GF-D8 (cell line): ENCODE measurements at regions not wholly inside any gene's neighbourhood (a gene's known extent, or its start where the extent isn't known, plus 50 kb on each side); places are given as distances from the start of the nearest gene placed in this dataset.
"Not testable (repeated sequence)": the region's sequence is repeated elsewhere in the genome, so short reads cannot be mapped to it uniquely, and the experiment has no call there.

Experiments used
- DNase-seq: peaks from one replicate; lab custom pipeline; 2025; lab: John Stamatoyannopoulos, UW

DNA sequence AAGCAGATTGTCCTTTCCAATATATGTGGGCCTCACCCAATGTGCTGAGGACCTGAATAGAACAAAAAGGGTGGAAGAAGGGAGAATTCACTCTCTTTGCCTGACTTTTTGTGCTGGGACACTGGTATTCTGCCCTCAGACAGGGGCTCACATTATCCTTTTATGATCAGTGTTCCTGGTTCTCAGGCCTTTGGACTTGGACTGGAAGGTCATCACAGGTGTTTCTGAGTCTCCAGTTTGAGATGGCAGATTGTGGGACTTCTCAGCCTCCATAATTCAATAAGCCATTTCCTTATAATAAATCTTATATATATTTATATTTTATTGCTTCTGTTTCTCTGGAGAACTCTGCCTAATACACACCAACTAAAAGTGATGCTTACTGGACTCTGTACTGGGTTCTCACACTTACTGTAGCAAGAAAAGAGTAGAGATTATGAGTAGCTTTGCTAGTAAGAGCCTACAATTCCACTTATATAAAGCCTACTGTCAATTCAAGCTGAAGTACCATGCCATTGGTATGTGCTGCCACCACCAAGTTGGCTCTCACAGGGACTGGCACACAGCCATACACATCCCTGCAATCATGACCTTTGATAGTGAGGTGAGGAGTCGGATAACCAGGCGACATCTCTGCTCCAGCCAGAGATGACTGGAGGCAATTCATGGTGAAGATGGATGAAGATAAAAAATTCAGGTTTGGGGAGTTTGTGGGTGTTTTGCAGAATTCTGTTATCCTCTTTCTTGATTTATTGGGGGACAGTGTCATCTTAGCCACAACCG lies 130.7 kb upstream of the NR3C1 start:
- DNase-seq: no peak

DNA sequence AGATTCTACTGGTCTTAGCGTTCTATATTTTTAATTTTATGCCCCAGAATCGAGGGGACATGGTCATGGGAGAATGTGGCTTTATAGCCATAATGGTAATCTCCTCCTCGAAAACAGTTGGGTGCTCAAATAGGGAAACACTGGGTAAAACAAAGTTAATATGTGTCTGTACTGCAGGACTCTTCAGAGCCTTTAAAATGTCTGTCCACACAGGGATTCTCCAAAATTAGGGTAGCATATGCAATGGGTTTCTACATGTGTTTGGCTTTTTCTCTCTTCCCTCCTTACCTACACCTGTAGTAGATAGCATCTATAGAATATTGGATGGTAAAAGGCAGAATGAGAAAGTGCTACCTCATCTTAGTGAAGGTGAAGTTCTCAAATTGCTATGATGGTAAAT lies 130.0 kb upstream of the NR3C1 start:
- DNase-seq: no peak

DNA sequence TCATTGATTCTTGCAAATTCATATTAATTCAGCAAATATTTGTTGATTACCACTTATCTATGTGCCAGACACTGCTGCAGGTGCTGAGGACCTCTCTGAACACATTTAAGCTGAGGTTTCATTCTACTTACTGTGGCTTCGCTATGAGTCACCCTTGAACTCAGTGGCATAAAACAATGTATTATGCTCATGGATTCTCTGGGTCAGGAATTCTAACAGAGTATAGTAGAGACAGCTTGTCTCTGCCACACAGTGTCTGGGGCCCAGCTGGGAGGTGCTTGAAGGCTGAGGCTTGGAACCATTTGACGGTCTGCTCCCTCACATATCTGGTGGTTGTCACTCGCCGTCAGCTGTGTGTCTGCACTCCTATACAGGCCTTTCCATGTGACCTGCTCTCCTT lies 124.3 kb upstream of the NR3C1 start:
- no peak for DNase-seq

DNA sequence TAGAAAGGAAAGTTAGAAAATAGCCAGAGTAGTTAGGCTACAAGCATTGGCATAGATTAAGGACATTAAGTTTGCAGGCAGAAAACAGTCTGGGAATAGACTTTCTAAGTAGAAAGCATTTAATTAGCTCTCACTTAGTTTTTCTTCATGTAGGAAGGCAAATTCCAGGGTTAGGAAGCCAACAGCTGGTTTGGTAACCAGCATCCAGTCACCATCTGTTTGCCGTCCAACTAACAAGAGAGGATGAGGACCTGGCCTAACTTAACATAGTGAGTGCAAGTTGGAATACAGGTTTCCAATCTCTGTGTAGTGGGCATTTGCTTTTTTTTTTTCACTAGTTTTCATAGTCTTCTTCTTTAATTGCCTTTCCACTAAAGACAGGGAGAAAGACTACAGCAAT lies 121.7 kb upstream of the NR3C1 start:
- no peak for DNase-seq

DNA sequence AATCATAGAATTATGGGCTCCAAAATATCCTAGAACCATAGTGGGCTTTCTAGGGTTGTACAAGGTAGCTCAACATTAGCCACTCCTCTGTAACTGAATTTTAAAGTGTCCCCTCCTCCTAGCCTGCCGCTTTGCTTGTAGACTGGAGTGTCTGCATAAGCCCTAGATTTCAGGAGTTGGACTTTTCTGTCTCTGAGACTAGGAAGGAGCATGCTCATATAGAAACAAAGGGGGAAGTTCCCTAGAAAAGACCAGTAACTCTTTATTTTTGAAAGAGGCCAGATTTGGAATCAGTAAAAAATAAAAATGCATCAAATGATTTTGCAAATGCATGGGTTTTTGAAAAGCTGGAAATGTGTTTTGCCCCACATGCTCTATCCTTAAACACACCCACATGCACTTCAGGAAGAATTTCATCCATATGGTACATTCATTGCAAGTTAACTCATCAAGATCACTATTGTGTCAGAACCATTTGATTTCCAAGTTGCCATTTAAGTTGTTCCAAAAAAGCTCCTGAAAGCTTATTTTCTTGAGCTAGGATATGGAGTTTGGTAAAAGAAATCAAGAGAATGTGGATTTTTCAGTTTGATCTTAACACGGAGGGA lies 121.0 kb upstream of the NR3C1 start:
- no peak for DNase-seq

DNA sequence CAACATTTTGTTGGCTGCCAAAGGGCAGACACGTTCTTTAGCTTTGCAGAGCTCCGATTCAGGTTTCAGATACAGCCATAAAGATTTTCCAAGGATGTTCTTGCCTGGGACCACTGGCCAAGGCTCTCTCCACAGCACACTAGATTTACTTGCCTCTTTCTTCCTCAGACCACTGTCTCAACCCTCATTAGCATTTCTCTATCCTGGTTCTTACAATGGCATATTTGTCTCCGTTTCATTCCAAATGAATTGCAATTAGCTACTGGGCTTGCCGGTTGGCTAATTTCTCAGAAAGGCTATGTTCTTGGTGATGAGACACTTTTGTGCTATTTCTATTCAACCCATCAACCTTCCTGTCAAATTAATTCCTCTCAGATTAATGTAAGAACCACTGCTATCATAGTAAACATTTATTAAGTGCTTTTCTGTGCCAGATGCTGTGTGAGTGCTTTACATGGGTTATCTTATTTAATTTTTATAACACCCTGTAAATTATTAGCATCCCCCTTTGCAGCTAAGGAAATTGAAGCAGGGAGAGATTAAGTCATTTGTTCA lies 118.4 kb upstream of the NR3C1 start:
- no peak for DNase-seq

DNA sequence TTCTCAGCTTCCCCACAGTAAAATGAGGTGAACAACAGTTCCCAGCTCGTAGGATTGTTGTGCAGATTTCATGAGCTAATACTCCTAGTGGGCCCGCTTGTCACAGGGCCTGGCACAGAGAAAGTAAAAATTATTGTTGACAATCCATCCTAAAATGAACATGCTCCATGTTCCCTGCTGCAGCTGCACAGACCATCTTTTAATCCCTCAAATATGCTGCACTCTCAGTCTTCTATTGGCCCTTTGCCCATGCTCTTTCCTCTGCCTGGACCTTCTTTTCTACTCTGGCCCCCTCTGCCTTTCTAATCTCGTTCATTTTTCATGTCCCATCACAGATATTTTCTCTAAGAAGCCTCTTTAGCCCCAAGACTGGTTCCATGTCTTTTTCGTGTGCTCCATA lies 117.7 kb upstream of the NR3C1 start:
- DNase-seq: no peak

DNA sequence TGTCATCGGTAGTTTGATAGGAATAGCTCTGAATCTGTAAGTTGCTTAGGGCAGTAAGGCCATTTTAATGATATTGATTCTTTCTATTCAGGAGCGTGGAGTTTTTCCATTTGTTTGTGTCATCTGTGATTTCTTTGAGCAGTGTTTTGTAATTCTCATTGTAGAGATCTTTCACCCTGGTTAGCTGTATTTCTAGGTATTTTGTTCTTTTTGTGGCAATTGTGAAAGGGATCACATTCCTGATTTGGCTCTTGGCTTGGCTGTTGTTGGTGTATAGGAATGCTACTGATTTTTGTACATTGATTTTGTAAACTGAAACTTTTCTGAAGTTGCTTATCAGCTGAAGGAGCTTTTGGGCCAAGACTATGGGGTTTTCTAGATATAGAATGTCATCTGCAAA lies 115.7 kb upstream of the NR3C1 start:
- DNase-seq: not testable (repeated sequence)

DNA sequence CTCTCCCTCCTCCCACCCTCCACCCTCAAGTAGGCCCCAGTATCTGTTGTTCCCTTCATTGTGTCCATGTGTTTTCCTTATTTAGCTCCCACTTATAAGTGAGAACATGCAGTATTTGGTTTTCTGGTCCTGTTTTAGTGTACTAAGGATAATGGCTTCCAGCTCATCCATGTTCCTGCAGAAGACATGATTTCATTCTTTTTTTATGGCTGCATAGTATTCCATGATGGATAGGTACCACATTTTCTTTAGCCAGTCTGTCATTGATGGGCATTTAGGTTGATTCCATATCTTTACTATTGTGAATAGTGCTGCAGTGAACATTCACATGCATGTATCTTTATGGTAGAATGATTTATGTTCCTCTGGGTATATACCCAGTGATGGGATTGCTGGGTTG lies 114.3 kb upstream of the NR3C1 start:
- DNase-seq: not testable (repeated sequence)

DNA sequence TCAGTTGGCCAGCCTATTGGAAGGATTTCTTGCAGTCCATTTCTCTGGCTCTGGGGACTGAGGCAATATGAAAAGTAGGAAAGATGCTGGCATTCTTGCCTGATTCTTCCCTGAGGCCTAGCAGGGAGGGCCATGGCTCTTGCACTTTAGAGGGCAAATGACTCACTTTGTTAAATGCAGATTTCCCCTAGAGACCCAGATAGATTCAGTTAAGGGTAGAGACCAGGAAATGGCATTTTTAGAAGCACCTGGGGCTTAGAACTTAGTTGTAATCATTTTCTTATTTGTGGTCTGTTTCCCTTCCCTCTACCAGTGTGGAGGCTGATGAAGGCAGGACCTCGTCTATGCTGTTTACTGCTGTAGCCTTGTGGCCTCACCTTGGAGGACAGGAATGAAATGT lies 112.8 kb upstream of the NR3C1 start:
- DNase-seq: no peak

DNA sequence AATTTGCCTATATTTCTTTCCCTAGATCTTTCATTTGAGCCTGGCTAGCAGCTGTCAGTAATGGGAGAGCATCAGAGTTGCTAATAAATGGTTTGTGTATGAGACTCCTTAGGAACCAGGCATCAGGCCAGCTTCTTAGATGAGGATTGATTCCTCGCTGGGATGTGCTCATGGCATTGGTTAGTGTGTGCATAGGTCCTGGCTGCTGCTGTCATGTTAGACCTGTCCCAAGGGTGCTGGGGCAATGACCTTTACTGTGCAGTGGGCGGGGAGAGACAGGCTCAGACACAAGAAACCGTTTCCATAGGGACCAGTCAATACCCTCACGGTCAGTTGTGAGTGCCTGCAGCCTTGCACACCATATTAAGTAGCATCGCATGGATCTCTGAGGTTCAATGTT lies 112.3 kb upstream of the NR3C1 start:
- no peak for DNase-seq

DNA sequence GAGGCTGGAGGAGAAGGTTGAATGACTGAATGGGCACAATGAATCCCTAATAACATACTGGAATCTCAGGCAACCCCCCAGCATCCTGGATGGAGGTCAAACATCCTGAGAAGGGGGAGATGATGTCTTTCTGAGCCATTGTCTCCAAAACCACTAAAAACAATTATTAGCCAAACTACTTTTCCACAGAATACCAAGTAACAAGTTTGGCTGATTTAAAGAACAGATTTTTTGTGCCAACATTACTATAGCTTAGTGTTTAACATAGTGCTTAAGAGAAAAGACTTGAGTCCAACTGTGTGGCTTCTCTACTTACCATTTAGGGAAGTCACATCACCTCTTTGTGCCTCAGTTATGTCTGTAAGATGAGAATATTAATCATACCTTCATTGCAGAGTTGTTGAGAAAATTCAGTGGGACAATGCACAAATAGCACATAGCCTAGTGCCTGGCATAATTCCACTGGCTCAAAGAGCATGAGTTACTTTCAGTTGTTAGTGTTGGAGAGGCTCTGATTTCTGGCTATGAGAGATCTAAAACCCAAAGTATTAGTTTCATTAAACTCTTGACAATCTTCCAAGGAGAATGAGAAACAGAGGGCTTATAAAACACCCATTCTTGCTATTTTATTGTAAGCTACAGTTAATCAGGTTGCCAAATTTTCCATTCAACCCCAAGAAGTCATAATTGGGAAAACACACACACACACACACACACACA lies 111.3 kb upstream of the NR3C1 start:
- DNase-seq: no peak

DNA sequence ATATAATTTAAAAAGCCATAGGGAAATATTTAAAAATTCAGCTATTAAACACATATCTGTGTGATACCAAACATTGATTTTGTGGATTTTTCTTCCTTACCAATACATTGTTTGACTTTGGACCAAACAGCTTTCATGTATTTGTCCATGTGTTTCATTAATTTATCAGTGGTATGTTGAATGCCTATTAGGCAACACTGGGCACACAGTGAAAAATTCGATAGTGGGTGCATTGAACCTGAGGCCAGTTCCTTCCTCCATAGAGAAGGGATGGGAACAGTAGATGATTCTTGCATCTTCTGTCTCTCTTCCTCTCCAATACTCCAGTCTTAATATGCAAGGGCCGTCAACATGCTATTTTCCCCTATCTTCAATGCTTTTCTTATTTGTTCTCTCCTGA lies 110.2 kb upstream of the NR3C1 start:
- DNase-seq: no peak

DNA sequence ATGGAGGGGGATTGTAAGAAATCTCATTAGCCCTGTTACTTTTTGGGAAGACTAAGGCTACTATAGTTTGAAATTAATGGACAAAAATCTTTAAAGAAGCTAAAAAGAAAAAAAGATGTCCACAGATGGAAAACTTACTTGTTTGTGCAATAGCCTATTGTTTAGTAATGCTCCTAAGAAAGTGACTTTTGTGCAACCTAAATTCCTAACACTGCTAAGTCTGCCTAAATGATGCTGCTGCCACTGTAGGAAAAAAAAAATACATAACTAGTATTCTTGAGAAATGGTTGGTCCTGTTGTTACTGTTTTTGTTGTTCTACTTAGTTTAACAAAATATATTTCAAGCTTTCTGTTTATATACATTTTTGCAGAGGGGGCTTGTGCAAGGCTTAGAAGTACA lies 108.2 kb upstream of the NR3C1 start:
- DNase-seq: no peak

DNA sequence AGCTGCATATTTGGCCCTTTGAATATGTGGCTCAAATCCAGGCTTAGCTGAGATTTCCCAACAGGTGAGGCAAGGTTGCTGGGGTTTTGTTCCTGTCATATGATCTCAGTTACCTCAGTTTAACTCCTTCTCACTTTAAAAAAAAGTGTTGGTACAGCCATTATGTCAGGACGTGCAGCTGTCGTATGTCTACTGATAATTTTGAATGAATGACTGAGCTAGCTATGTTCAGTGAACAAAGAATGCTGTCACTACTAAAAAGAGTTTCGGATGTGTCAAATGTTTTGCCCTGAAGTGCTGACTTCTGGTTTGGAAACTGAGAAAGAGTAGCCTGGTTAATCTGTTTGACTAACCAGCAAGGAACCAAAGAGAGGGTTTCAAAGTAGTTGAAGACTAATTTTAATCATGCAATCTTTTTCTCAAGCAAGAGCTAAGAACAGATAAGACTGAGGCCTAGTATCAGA lies 106.3 kb upstream of the NR3C1 start:
- DNase-seq: no peak

DNA sequence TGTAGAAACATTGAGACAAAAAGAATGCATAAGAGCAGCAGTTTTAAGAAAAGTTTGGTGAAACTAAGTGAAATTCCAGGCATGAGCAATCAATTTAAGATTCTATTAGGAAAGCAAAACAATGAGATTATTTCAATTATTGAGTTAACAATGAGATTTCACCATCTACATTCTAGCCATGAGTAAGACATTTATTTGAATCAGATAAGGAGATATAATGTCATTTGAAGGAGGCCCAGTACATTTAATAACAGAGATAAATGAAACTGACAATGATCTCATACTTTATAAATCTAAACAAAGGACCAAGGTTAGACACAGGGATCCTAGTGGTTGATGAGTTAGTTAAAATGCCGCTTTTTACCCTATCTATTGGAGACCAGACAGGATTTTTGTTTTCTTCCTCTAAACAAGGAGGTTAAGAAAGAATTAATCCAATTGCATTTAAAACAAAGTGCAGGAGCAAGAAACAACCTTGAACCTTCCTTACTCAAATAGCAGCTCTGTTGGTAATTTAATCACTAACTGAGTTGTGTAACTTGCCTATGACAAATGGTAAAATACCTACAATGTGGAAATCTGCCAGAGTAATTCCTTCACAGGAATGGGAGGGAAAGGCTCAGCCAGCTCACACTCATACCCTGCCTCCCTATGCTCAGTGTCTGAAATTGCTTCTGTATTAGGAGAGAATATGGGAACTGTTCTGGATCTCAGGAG lies 103.5 kb upstream of the NR3C1 start:
- no peak for DNase-seq

DNA sequence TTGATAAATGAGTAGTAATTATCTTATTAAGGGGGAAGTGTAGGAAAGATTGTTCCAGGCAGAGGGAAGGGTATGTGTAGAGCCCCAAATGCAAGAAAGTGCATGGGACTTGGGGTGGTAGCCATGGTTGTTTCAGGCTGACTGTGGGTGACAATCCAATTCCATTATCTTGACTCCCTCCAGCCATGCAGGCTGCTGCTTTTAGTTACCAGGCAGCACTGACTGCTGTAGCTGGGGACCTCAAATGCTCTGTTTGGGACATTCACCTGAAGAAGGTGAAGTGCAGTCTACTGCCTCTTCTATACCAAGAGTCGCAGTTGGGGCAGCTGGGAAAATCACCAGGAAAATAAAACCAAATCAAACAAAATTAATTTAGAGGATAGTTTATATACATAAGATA lies 102.4 kb upstream of the NR3C1 start:
- DNase-seq: no peak

DNA sequence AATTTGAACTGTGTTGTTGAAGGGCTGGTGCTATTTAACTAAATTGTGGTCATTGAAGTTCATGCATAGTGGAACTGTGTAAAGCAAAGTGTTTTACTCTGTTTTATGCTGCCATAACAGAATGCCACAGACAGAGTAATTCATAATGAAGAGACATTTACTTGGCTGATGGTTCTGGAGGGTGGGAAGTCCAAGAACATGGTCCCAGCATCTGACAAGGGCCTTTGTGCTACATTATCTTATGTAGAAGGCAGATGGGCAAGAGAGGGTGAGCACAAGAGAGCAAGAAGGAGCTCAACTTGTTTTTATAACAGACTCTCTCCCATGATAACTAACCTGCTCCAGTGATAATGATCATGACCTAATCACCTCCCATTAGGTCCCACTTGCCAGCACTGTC lies 101.9 kb upstream of the NR3C1 start:
- no peak for DNase-seq

DNA sequence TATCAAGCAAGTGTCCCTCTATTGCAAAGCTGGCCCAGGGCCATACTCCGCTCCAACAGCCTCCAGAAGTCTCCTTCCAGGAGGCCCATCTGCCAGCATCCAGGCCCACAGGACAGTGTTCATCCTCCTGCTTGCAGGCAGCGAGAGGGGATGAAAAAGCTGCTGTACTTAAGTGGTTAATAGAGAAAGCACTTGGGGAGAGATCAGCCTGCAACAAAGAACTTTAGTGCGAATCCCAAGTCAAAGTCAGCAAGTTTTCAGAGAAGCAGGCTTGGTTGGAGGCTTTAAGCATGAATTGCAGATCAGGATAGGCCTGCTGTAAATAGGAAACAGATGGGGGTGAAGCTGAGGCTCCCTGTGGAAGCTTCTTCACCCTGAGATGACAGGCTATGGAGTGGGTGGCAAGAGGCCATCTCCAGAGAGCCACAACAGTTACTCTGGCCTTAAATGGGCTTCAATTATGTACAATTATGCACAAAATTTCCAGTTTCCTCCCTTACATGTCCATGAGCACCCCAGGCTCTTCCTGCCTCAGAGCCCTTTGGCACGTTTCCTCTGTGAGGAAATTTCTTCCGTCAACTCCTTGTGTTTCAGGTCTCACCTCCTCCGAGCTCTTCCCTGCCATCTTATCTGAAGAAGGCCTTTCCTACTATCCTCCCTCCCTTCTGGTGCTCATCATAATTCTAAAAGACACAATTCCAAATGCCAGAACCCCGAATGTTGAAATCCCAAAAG lies 98.0 kb upstream of the NR3C1 start:
- DNase-seq: no peak

DNA sequence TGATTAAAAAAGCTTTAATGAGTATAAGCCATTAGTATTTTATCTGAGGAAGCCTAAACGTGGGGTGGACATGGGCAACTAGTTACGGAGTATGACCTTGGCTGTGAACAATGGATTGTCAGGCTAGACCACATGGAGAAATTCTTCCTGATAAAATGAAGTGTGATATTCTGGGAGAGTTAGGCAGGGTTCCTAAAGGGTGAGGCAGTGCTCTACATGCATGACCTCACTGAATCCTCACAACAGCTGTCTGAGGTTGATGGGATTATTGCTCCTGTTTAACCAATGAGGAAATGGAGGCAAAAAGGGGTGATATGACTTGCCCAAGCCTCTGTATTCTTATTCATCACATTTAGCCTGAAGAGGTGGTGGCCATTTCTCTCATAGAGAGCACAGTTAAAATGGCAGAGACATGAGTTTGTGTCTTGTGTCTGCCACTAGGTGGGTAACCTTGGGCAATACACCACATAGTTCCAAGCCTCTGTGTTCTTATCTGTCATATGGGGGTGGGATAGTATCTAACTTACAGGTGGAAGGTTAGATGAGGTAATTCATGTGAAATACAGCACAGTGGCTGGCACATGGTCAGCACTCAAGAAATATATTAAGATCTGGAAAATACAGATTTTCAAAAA lies 96.1 kb upstream of the NR3C1 start:
- no peak for DNase-seq

DNA sequence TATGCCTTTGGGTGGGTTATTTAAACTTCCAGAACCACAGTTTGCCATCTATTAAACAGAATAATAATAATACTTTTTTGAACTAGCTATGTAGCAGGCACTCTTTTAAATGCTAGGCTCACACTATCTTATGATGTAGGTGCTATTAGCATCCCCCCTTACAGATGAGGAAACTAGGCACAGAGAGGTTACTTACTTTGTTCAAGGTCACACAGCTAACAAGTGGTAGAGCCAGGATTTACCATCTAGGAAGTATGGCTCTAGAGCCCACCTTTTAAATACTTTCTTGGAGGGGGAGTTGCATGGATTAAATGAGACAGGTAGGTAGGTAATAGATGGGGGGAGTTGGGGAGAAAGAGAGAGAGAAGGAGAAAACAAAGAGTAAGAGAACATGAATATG lies 95.3 kb upstream of the NR3C1 start:
- DNase-seq: no peak
